ENCODE measurements at regions not wholly inside any gene's neighbourhood (a gene's known extent, or its start where the extent isn't known, plus 50 kb on each side); places are given as distances from the start of the nearest gene placed in this dataset.
"Not testable (repeated sequence)": the region's sequence is repeated elsewhere in the genome, so short reads cannot be mapped to it uniquely, and the experiment has no call there.

- H3K14ac ChIP-seq (ENCODE audit: low read length); H4K91ac ChIP-seq (ENCODE audit: low read depth, low read length, poor library complexity); H3K23ac ChIP-seq (ENCODE audit: low read depth, low read length, poor library complexity); H2BK12ac ChIP-seq (ENCODE audit: low read length); H2BK15ac ChIP-seq (ENCODE audit: low read length); H3K4me2 ChIP-seq (ENCODE audit: insufficient read depth, low read length, poor library complexity, severe bottlenecking); DNase-seq (ENCODE audit: low spot score); H3K4me3 ChIP-seq (ENCODE audit: low read length in 2 of 2); H3K9ac ChIP-seq (ENCODE audit: low read depth, low read length, poor library complexity); H2BK5ac ChIP-seq (ENCODE audit: low read length); H2AK5ac ChIP-seq (ENCODE audit: low read depth, low read length); H3K4ac ChIP-seq (ENCODE audit: low read length); H2BK120ac ChIP-seq (ENCODE audit: low read depth, low read length); H3K18ac ChIP-seq (ENCODE audit: low read length); H3K79me1 ChIP-seq (ENCODE audit: low read depth, low read length); H4K8ac ChIP-seq (ENCODE audit: low read depth, low read length); H3K36me3 ChIP-seq (replicated peaks in 1 of 2; ENCODE audit: control insufficient read depth in 2 of 2, insufficient read depth in 2 of 2, low read length in 2 of 2); H3K27me3 ChIP-seq (ENCODE audit: control insufficient read depth in 3 of 3, insufficient read depth in 3 of 3, low read depth in 1 of 3, low read length in 3 of 3); H2AFZ ChIP-seq (ENCODE audit: low read length); H3K4me1 ChIP-seq (ENCODE audit: control insufficient read depth in 2 of 2, insufficient read depth in 1 of 2, low read depth in 1 of 2, low read length in 2 of 2); H3K9me3 ChIP-seq (replicated peaks in 1 of 2; ENCODE audit: control insufficient read depth in 2 of 2, insufficient read depth in 1 of 2, low read depth in 1 of 2, low read length in 2 of 2); H3K27ac ChIP-seq (replicated peaks; ENCODE audit: low read length): not testable (repeated sequence)
- WGBS, 2 donors (ENCODE audit: extremely low coverage in 2 of 2, insufficient read length in 2 of 2, insufficient replicate concordance in 1 of 2): no CpG with 5 or more reads among the region's 3 CpGs
Measured at GRCh38 chr1:66424530-66424929, 109.4 kb upstream of the SGIP1 start.

- Histone ChIP-seq H3K36me3 (replicated peaks in 1 of 2; ENCODE audit: control insufficient read depth in 2 of 2, insufficient read depth in 2 of 2, low read length in 2 of 2) (no peaks in the 10 kb centered on the region), H3K27me3 (ENCODE audit: control insufficient read depth in 3 of 3, insufficient read depth in 3 of 3, low read depth in 1 of 3, low read length in 3 of 3) (no peaks in the 10 kb centered on the region), H4K8ac (ENCODE audit: low read depth, low read length) (no peak overlapping the region), H3K4me2 (ENCODE audit: insufficient read depth, low read length, poor library complexity, severe bottlenecking) (no peak overlapping the region), H2BK12ac (ENCODE audit: low read length) (no peak overlapping the region), H3K18ac (ENCODE audit: low read length) (no peak overlapping the region), H2BK120ac (ENCODE audit: low read depth, low read length) (no peak overlapping the region), H3K4me3 (ENCODE audit: low read length in 2 of 2) (peak overlapping the region in 1 of 2 donors; percentile 31), H3K9me3 (replicated peaks in 1 of 2; ENCODE audit: control insufficient read depth in 2 of 2, insufficient read depth in 1 of 2, low read depth in 1 of 2, low read length in 2 of 2) (peaks cover 5 to 11% of the 10 kb centered on the region in 2 donors), H3K23ac (ENCODE audit: low read depth, low read length, poor library complexity) (no peak overlapping the region), H3K4me1 (ENCODE audit: control insufficient read depth in 2 of 2, insufficient read depth in 1 of 2, low read depth in 1 of 2, low read length in 2 of 2) (no peaks in the 10 kb centered on the region), H3K79me1 (ENCODE audit: low read depth, low read length) (no peaks in the 10 kb centered on the region), H4K91ac (ENCODE audit: low read depth, low read length, poor library complexity) (no peak overlapping the region), H3K4ac (ENCODE audit: low read length) (no peak overlapping the region), H2BK5ac (ENCODE audit: low read length) (no peak overlapping the region), H2AFZ (ENCODE audit: low read length) (peak overlapping the region; percentile 89), H2AK5ac (ENCODE audit: low read depth, low read length) (no peak overlapping the region), H3K9ac (ENCODE audit: low read depth, low read length, poor library complexity) (no peak overlapping the region), H3K27ac (replicated peaks; ENCODE audit: low read length) (no peak overlapping the region), H2BK15ac (ENCODE audit: low read length) (no peak overlapping the region), H3K14ac (ENCODE audit: low read length) (no peak overlapping the region)
- WGBS, 2 donors (ENCODE audit: extremely low coverage in 2 of 2, insufficient read length in 2 of 2, insufficient replicate concordance in 1 of 2): no CpG with 5 or more reads among the region's 4 CpGs
- DNase-seq (ENCODE audit: low spot score): no peak
Measured at GRCh38 chr1:66426239-66426853, 107.6 kb upstream of the SGIP1 start.

GRCh38 chr1:66430815-66431214 is 103.1 kb upstream of the SGIP1 start:
- H3K4me2 ChIP-seq (ENCODE audit: insufficient read depth, low read length, poor library complexity, severe bottlenecking); H4K8ac ChIP-seq (ENCODE audit: low read depth, low read length); H3K4ac ChIP-seq (ENCODE audit: low read length); H3K14ac ChIP-seq (ENCODE audit: low read length); H2BK120ac ChIP-seq (ENCODE audit: low read depth, low read length); H3K27me3 ChIP-seq (ENCODE audit: control insufficient read depth in 3 of 3, insufficient read depth in 3 of 3, low read depth in 1 of 3, low read length in 3 of 3); H3K36me3 ChIP-seq (replicated peaks in 1 of 2; ENCODE audit: control insufficient read depth in 2 of 2, insufficient read depth in 2 of 2, low read length in 2 of 2); H2AFZ ChIP-seq (ENCODE audit: low read length); H2AK5ac ChIP-seq (ENCODE audit: low read depth, low read length); H2BK15ac ChIP-seq (ENCODE audit: low read length); H3K9ac ChIP-seq (ENCODE audit: low read depth, low read length, poor library complexity); H3K27ac ChIP-seq (replicated peaks; ENCODE audit: low read length); H3K23ac ChIP-seq (ENCODE audit: low read depth, low read length, poor library complexity); H4K91ac ChIP-seq (ENCODE audit: low read depth, low read length, poor library complexity); H3K4me1 ChIP-seq (ENCODE audit: control insufficient read depth in 2 of 2, insufficient read depth in 1 of 2, low read depth in 1 of 2, low read length in 2 of 2); H3K79me1 ChIP-seq (ENCODE audit: low read depth, low read length); H3K18ac ChIP-seq (ENCODE audit: low read length); DNase-seq (ENCODE audit: low spot score); H2BK12ac ChIP-seq (ENCODE audit: low read length); H2BK5ac ChIP-seq (ENCODE audit: low read length); H3K4me3 ChIP-seq (ENCODE audit: low read length in 2 of 2): not testable (repeated sequence)
- H3K9me3 ChIP-seq (replicated peaks in 1 of 2; ENCODE audit: control insufficient read depth in 2 of 2, insufficient read depth in 1 of 2, low read depth in 1 of 2, low read length in 2 of 2): peaks cover 10 to 14% of the 10 kb centered on the region in 2 donors

DNA sequence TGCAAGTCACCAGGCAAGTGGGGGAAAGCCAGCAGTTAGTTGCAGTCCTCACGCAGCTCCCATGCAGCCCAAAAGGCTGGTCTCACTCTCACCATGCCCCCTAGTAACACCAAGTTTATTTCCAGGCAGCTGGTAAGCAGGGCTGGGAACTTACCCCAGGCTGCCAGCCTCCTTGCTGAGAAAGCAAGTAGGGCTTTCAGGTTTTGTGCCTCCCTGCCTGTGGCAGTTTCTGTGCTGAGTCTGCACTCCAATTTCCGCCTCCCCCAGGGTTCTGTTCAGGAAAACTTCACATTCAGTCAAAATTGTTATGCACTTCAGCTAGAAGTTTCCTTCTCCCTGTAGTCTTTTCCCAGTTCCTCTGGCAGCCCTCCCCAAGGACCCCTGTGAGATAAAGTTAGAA is 102.0 kb upstream of the SGIP1 start:
- no peak overlapping the region for H3K18ac ChIP-seq (ENCODE audit: low read length)
- no peak overlapping the region for H3K9ac ChIP-seq (ENCODE audit: low read depth, low read length, poor library complexity)
- no peak overlapping the region for H4K91ac ChIP-seq (ENCODE audit: low read depth, low read length, poor library complexity)
- no peak for DNase-seq (ENCODE audit: low spot score)
- H2AK5ac ChIP-seq (ENCODE audit: low read depth, low read length): no peak overlapping the region
- H2BK5ac ChIP-seq (ENCODE audit: low read length): no peak overlapping the region
- H3K27ac ChIP-seq (replicated peaks; ENCODE audit: low read length): no peak overlapping the region
- H3K27me3 ChIP-seq (ENCODE audit: control insufficient read depth in 3 of 3, insufficient read depth in 3 of 3, low read depth in 1 of 3, low read length in 3 of 3): no peaks in the 10 kb centered on the region
- H2BK120ac ChIP-seq (ENCODE audit: low read depth, low read length): no peak overlapping the region
- no peak overlapping the region for H3K4me2 ChIP-seq (ENCODE audit: insufficient read depth, low read length, poor library complexity, severe bottlenecking)
- no peak overlapping the region for H3K14ac ChIP-seq (ENCODE audit: low read length)
- H2BK12ac ChIP-seq (ENCODE audit: low read length): no peak overlapping the region
- no peaks in the 10 kb centered on the region for H3K4me1 ChIP-seq (ENCODE audit: control insufficient read depth in 2 of 2, insufficient read depth in 1 of 2, low read depth in 1 of 2, low read length in 2 of 2)
- peak overlapping the region; percentile 49 for H2AFZ ChIP-seq (ENCODE audit: low read length)
- no peak overlapping the region for H2BK15ac ChIP-seq (ENCODE audit: low read length)
- H3K23ac ChIP-seq (ENCODE audit: low read depth, low read length, poor library complexity): no peak overlapping the region
- H3K4ac ChIP-seq (ENCODE audit: low read length): no peak overlapping the region
- no peak overlapping the region for H4K8ac ChIP-seq (ENCODE audit: low read depth, low read length)
- H3K9me3 ChIP-seq (replicated peaks in 1 of 2; ENCODE audit: control insufficient read depth in 2 of 2, insufficient read depth in 1 of 2, low read depth in 1 of 2, low read length in 2 of 2): peaks cover 12 to 14% of the 10 kb centered on the region in 2 donors
- peak overlapping the region in 1 of 2 donors; percentile 62 for H3K4me3 ChIP-seq (ENCODE audit: low read length in 2 of 2)
- WGBS, 2 donors (ENCODE audit: extremely low coverage in 2 of 2, insufficient read length in 2 of 2, insufficient replicate concordance in 1 of 2): no CpG with 5 or more reads among the region's 2 CpGs
- no peaks in the 10 kb centered on the region for H3K79me1 ChIP-seq (ENCODE audit: low read depth, low read length)
- H3K36me3 ChIP-seq (replicated peaks in 1 of 2; ENCODE audit: control insufficient read depth in 2 of 2, insufficient read depth in 2 of 2, low read length in 2 of 2): no peaks in the 10 kb centered on the region

Measured in neuronal stem cell (in vitro differentiated cells).